ENCODE measurements at regions not wholly inside any gene's neighbourhood (a gene's known extent, or its start where the extent isn't known, plus 50 kb on each side); places are given as distances from the start of the nearest gene placed in this dataset.

GRCh38 chr1:86207323-86207722 lies 50.8 kb upstream of the COL24A1 start:
- Histone ChIP-seq H4K91ac (ENCODE audit: low read depth, low read length) (no peak overlapping the region), H2BK120ac (ENCODE audit: insufficient read depth, low read length, poor library complexity) (no peak overlapping the region), H3K4ac (ENCODE audit: low read depth, low read length) (no peak overlapping the region), H3K4me3 (ENCODE audit: low read depth, low read length) (no peak overlapping the region), H3K4me2 (ENCODE audit: low read length) (no peak overlapping the region), H3K27me3 (ENCODE audit: insufficient read depth, low read length) (no peaks in the 10 kb centered on the region), H3K79me2 (ENCODE audit: control insufficient read depth, insufficient read depth, low read length, poor library complexity) (no peaks in the 10 kb centered on the region), H4K12ac (ENCODE audit: low read depth, low read length) (no peak overlapping the region), H2BK12ac (ENCODE audit: low read length) (no peak overlapping the region), H3K9me3 (ENCODE audit: insufficient read depth, low read depth, low read length) (peaks cover 1% of the 10 kb centered on the region), H3K18ac (ENCODE audit: low read length) (no peak overlapping the region), H3K9ac (ENCODE audit: low read length) (no peak overlapping the region), H3K23ac (ENCODE audit: low read length) (no peak overlapping the region), H3K4me1 (ENCODE audit: control insufficient read depth in 1 of 2, insufficient read depth in 2 of 2, low read length in 2 of 2) (no peaks in the 10 kb centered on the region), H2BK5ac (ENCODE audit: low read depth, low read length, poor library complexity) (no peak overlapping the region), H3K27ac (ENCODE audit: low read depth, low read length) (no peak overlapping the region), H2AFZ (ENCODE audit: insufficient read depth, low read length, poor library complexity) (no peak overlapping the region), H2AK5ac (ENCODE audit: low read length) (no peak overlapping the region), H3K14ac (ENCODE audit: low read length) (no peak overlapping the region), H4K8ac (ENCODE audit: low read depth, low read length) (no peak overlapping the region), H3K79me1 (ENCODE audit: low read length) (no peaks in the 10 kb centered on the region), H3K36me3 (ENCODE audit: control insufficient read depth in 1 of 2, insufficient read depth in 2 of 2, low read length in 2 of 2) (no peaks in the 10 kb centered on the region)
- WGBS (ENCODE audit: extremely low coverage, insufficient coverage, insufficient read length), result no CpG with 5 or more reads among the region's 2 CpGs
- no peak for DNase-seq

Data from trophoblast cell (in vitro differentiated cells and primary cell).